ENCODE measurements at regions not wholly inside any gene's neighbourhood (a gene's known extent, or its start where the extent isn't known, plus 50 kb on each side); places are given as distances from the start of the nearest gene placed in this dataset.
A peak's percentile ranks its signal among the peaks of the same experiment; 100 is the strongest.

GRCh38 chr4:183763990-183764754 is 105.1 kb downstream of the TRAPPC11 start:
- DNase-seq = no peak

DNA sequence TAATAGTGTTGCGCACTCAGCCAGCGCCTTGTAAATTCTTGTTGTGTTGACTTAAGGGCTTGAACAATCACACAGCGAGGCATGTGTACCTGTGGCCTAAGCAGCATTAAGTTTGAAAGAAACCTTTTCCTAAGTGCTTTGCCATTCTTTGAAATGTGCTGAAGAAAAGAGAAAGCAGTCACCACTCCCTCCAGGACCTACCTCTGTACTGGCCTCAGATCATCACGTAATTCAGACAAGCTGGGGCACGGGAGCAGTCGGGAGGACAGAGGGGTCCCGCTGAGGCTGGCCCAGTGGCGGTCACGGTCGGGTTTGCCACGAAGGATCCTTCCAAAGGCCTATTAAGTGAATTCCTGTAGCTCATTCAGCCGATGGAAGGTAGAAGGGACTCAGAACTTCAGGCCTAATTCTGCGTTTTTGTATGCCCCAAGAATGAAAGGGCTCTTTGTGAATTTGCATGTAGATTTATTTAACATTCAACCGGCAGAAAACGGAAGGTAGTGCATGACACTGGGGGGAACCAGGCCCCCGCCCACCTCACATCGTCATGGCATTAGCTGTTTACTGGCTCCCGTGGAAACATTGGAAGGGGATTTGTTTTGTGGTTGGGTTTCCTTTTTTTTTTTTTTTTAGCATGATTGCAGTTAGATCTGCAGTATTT is 106.3 kb downstream of the TRAPPC11 start:
- DNase-seq = no peak

GRCh38 chr4:183766140-183766539 is 107.0 kb downstream of the TRAPPC11 start:
- DNase-seq = no peak

DNA sequence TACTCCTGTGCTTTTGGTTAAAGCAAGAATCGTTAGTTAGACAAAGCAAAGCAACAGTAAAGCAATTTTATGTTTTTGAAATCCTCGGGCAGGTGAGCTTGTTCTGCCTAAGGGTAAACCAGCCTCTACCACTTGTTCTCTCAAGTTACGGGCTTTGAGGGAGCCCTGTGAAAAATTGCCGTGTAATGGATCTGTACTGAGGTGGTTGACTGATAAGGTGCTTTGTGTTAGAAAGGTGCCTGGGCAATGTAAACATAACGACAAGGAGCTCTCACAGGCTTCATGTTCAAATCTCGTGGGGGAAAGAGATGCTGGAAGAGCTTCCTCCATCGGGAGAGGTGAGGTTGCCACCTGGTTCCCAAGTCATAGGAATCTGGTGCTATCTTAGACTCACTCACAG is 111.8 kb downstream of the TRAPPC11 start:
- DNase-seq = no peak

GRCh38 chr4:183772361-183772760 is 113.3 kb downstream of the TRAPPC11 start:
- no peak for DNase-seq

- no peak for DNase-seq
These were observed 114.7 kb downstream of the TRAPPC11 start for GRCh38 chr4:183773790-183774189.

DNA sequence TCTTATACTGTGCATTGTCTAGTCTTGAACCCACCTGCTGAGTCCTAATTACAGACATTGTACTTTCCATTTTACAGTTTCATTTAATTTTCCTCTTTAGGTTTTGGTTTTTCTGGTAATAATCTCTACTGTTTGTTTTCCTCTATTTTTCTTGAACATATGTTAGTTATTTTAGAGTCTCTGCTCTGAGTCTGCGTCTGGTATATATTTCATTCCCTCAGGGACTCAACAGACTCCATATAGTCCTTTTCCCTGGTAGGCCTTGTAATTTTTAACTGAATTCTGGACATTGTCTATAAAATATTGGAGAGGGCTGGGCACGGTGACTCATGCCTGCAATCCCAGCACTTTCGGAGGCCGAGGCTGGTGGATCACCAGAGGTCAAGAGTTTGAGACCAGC is 121.8 kb upstream of the STOX2 start:
- no peak for DNase-seq

- no peak for DNase-seq
These were observed 121.0 kb upstream of the STOX2 start for GRCh38 chr4:183783991-183784553.

- no peak for DNase-seq
These were observed 116.7 kb upstream of the STOX2 start for GRCh38 chr4:183788308-183788905.

- no peak for DNase-seq
These were observed 115.5 kb upstream of the STOX2 start for GRCh38 chr4:183789657-183790056.

GRCh38 chr4:183790661-183791060 is 114.4 kb upstream of the STOX2 start:
- no peak for DNase-seq

DNA sequence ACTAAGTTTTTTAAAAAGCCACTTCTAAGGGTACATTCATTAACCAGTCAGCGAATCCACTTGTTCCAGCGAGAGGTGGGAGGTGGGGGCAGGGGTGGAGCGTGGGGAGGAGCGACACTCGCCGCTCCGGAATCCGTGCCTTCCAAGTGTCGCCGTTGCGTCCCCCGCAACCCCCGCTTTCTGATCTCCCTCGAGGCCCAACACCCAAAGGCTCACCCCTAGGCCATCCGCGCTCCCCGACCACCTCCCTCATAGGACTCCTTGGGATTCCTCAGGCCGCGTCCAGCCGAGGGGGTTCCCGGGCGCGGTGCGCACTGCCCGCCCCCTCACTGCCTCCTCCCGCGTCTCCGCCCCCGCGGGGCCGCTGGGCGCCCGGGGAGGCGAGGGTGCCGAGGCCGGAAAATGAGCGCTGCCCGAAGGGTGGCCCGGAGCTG is 108.1 kb upstream of the STOX2 start:
- DNase-seq = peak; percentile 66

- peak; percentile 58 for DNase-seq
These were observed 107.4 kb upstream of the STOX2 start for GRCh38 chr4:183797445-183798300.

DNA sequence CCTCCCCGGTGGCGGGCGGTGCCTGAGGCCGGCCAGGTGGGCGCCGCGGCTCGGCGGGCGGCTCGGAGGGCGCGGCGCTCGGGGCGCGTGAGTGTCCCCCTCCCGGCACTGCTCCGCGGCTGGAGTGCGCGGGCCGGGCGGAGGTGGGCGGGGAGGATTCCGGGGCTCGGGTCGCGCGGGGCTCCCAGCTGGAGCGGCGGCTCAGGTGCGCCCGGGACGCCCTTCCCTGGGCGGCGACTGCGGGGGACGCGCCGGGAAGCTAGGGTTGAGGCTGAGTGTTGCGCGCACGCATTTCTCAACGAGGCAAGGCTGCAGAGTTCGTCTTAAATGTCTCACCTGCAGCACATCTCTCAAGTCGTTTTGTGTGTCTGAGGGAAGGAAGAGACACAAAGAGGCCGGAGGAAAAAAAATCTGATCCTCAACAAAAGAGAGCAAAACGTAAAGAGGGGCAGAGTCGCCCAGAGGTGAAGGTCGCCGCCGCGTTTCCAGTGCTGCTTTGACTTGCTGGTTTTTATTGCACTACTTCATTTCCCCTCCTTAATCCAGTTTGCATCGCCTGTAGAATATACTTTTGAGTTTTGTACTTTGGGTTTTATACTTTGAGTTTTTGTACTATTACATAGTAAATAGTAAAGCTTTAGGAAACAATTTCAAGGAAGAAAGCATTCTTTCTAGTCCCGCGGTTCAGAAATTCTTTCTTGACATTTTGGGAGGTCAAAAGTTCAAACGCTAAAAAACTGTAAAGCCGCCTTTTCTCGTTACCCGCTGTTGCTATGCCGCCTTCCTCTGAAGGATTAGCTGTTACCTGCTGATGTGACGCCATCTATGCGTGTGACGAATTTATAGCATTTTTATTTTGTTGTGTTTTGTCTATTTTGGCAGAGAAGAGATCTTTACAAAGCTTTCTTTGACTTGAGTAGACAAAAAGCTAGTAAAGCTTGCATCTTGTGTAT is 106.5 kb upstream of the STOX2 start:
- no peak for DNase-seq

- no peak for DNase-seq
These were observed 103.5 kb upstream of the STOX2 start for GRCh38 chr4:183801457-183802165.

DNA sequence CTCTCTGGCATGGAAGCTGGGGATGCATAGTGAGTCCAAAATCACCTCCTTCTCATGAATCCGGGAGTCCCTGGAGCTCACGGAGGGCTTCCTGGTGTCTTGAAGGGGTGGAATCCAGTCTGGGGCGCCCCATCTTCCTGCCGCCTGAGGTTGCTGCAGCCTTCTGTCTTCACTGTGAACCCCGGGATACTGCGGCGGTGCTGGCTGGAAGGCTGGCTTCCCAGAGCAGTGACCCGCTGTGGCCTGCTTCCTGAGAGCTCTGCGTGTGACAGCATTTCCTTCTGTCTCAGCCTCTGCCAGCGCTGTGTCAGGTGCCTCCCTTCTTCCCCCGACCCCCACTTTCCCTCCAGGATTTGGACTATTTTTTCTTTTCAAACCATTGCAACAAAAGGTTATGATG is 98.8 kb upstream of the STOX2 start:
- DNase-seq = no peak

GRCh38 chr4:183807420-183808096 is 97.5 kb upstream of the STOX2 start:
- no peak for DNase-seq

- DNase-seq = no peak
These were observed 97.0 kb upstream of the STOX2 start for GRCh38 chr4:183808097-183808456.

DNA sequence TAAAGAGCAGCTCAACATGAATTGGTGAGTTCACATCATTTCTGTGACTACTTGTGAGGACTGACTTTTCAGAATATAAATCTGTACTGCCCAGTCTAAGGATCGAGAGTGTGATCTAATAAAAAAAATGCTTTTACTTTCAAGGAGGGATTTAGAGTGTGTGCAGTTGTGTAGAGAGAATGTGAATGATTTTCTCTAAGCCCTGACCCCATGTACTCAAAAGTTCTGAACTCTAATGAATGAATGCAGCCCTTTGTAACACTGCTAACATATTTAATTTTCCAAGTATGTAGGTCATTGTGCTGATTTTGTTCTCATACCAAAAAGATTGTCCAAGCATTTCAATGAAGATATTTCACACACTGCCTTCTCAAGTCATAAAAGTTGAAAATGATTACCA is 92.5 kb upstream of the STOX2 start:
- no peak for DNase-seq

DNA sequence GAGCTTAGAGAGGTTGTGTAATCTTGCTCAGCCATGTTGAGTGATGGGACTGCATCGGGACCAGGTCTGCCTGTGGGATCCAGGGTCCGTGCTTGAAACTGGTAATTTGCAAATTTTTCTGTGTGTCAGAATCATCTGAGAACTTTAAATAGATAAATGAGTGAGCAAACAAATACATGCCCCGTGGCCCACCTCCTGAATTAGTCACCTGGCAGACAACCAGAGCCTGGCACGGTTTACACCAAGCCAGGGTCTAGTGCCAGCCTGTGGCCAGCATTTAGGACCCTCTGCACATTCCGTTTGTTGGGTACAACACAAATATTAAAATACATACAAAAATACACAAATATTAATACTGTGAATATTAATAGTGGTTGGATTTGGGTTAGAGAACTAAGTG is 90.6 kb upstream of the STOX2 start:
- no peak for DNase-seq

DNA sequence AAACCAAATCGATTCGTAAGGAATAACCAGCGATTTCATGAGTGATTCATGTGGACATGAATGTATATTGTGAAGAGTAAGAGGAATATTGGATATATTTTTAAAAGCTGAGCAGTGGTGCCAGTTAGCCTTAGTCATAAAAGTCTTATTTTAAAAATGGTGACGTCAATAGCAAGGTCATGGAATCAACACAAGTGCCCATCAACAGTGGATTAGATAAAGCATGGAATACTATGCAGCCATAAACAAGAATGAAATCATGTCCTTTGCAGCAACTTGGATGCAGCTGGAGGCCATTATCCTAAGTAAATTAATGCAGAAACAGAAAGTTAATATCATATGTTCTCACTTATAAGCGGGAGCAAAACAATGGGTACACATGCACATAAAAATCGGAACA is 89.0 kb upstream of the STOX2 start:
- DNase-seq = no peak

Measured in 8988T (cell line).